HG02981 (cell line): ENCODE measurements at regions not wholly inside any gene's neighbourhood (a gene's known extent, or its start where the extent isn't known, plus 50 kb on each side); places are given as distances from the start of the nearest gene placed in this dataset.

ENCODE experiments used
- ATAC-seq: cut with Tn5 transposase; IDR thresholded peaks from one replicate; pipeline ENCODE4 v1.9.1; 2021; ENCODE audit warnings: mild to moderate bottlenecking, moderate library complexity; ENCODE audit not compliant: unreplicated experiment

DNA sequence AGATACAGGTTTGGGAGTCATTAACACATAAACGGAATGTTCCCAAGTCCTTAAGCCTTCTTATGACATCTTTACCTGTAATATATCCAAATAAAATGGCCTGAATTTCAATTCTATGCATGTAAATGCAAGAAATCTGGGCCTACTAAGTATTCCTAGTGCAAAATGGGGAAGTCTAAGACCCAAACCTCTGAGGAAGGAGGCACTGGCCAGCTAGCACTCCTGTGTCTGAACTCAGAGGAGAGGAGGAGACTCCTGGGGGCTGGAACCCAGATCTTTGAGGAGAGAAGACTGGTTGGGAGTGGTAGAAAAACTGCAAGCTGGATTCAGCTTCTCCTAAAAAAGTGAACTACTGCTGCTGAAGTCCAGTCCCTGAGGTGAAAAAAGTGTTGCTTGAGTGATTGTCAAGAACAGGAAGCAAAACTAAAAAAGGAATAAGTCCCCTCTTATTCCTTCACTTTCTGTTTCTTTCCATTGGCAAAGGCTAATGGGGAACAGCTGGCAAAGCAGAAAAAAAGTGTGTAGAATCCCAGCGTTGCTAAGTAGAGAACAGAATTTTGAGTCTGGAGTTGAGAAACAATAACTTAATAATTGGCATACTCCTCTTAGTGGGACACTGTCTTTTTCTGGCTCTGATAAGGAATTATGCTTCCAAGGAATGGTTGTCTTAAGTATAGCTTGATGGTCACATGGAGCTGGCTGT lies 54.8 kb upstream of the ATP2C1 start:
- ATAC-seq = no peak

DNA sequence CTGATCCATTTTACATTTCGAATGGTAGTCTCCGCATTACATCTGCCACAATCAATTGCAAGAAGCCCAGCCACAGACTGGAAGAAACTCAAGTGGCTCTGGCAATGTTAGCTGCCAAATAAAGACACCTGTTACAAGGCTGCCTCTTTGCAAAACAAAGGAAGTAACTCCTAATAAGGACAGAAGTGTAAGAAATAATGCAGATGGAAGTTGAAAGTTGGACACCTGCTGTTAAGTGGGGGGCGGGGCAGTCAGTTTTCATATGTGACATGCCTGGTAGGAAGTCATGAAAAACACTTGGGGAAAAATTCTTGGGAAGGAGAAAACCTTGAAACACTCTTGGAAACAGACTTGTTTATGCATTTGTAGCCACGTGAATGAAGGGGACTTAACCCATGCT lies 54.1 kb upstream of the ATP2C1 start:
- ATAC-seq = peak; percentile 79

DNA sequence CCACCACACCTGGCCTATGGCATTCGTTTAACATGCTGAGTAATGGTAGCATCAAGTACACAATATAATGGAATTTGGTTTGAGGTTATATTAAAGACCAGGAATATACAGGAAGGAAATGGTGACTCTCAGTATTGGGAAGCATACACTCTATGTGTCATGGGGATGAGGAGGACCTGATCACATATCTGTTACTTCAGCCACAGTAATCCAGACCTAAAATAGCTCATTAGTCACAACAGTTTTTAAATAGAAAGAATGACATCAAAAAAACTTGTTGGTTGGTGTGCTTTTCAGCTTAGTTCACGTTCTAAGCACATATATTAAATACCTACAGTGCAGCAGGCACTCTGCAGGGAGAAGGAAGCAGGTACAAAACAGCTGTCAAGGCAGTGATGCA lies 52.5 kb upstream of the ATP2C1 start:
- no peak for ATAC-seq

DNA sequence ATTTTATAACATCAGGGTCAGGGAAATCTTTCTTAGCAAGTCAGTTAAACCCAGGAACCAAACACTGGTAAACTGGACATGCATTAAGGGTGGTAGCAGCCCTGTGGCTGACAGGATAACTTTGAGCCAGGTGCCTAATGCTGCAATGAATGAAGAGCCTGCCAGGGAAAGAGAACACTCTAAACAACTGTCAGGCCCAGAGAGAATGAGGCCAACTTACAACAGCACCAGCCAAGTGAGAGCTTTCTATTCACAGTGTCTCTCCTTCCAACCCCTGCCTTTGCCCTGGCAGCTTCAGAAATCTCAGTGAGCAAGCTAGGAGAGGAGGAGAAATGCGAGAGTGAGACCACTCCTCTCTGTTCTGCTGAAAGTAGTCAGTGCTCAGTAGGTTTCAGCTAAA lies 50.4 kb upstream of the ATP2C1 start:
- ATAC-seq = no peak
